K562 (cell line): ENCODE measurements at regions not wholly inside any gene's neighbourhood (a gene's known extent, or its start where the extent isn't known, plus 50 kb on each side); places are given as distances from the start of the nearest gene placed in this dataset.

ENCODE experiments used
- CBX8 ChIP-seq: fragments of 200-600 bp; sonication (generic); IDR thresholded peaks from 2 replicates; pipeline ENCODE4 v1.6.1; 2012; ENCODE audit warnings: borderline replicate concordance, mixed run types, low read depth, mild to moderate bottlenecking, moderate library complexity, mixed read lengths, low read length, control low read depth, inconsistent platforms; ENCODE audit not compliant: poor library complexity, severe bottlenecking; ENCODE audit errors: extremely low read depth
- CHD4 ChIP-seq: fragments of 200-600 bp; sonication (generic); IDR thresholded peaks from 3 replicates; pipeline ENCODE4 v1.6.1; 2012; ENCODE audit warnings: low read depth, mild to moderate bottlenecking, mixed read lengths, low read length, inconsistent platforms; ENCODE audit not compliant: insufficient read depth, insufficient replicate concordance, poor library complexity, severe bottlenecking
- GABPB2 ChIP-seq: fragments of 250-450 bp; sonication (Bioruptor Pico); conservative IDR thresholded peaks from 2 replicates; pipeline ENCODE4 v1.5.1; 2021; ENCODE audit warnings: mild to moderate bottlenecking
- HDAC1 ChIP-seq, 2 experiments: fragments of 450-650 bp; IDR thresholded peaks; 2 replicates each; pipeline ENCODE4 v1.6.1; 2016 to 2017; ENCODE audit warnings: inconsistent platforms in 1 of 2, mild to moderate bottlenecking in 1 of 2, moderate library complexity in 1 of 2
- JUND ChIP-seq, 2 experiments: IDR thresholded peaks; 2 replicates in 1 of 2; 3 replicates in 1 of 2; pipeline ENCODE4 v1.6.1; 2011; ENCODE audit warnings: borderline replicate concordance in 2 of 2, low read depth in 2 of 2, low read length in 2 of 2, improper control_type of control experiment in 1 of 2, missing biosample characterization in 1 of 2, missing genetic modification characterization in 1 of 2, missing genetic modification reagents in 1 of 2
- KAT8 ChIP-seq: fragments of 450-650 bp; IDR thresholded peaks from 2 replicates; pipeline ENCODE4 v1.6.1; 2016; ENCODE audit warnings: low read depth, mild to moderate bottlenecking
- KHSRP ChIP-seq: fragments of 450-650 bp; IDR thresholded peaks from 2 replicates; pipeline ENCODE4 v1.6.1; 2017
- MTA1 ChIP-seq: fragments of 450-650 bp; IDR thresholded peaks from 2 replicates; pipeline ENCODE4 v1.6.1; 2017; ENCODE audit warnings: borderline replicate concordance
- RAD51 ChIP-seq: fragments of 450-650 bp; IDR thresholded peaks from 2 replicates; pipeline ENCODE4 v1.7.1; 2016; ENCODE audit warnings: low read depth, mild to moderate bottlenecking, borderline replicate concordance
- RBM17 ChIP-seq: fragments of 200-400 bp; formaldehyde crosslinking; IDR thresholded peaks from 2 replicates; pipeline ENCODE4 v1.6.1; 2017; ENCODE audit warnings: low read depth, mild to moderate bottlenecking, low read length, borderline replicate concordance
- SAP30 ChIP-seq: fragments of 200-600 bp; sonication (generic); IDR thresholded peaks from 2 replicates; pipeline ENCODE4 v1.6.1; 2012; ENCODE audit warnings: borderline replicate concordance, low read depth, mild to moderate bottlenecking, moderate library complexity, low read length, control low read depth, inconsistent platforms; ENCODE audit not compliant: insufficient read depth, poor library complexity, severe bottlenecking
- SFPQ ChIP-seq: fragments of 200-400 bp; formaldehyde crosslinking; IDR thresholded peaks from 2 replicates; pipeline ENCODE4 v1.6.1; 2017; ENCODE audit warnings: mild to moderate bottlenecking, low read depth, low read length, moderate library complexity
- SMAD2 ChIP-seq: fragments of 150-350 bp; IDR thresholded peaks from 2 replicates; pipeline ENCODE4 v1.6.1; 2014; ENCODE audit warnings: low read depth, mild to moderate bottlenecking, low read length
- SMARCE1 ChIP-seq: fragments of 450-650 bp; IDR thresholded peaks from 2 replicates; pipeline ENCODE4 v1.7.1; 2016; ENCODE audit warnings: mild to moderate bottlenecking
- TSC22D4 ChIP-seq: fragments of 450-650 bp; IDR thresholded peaks from 2 replicates; pipeline ENCODE4 v1.6.1; 2016; ENCODE audit warnings: missing genetic modification characterization, missing biosample characterization, control low read depth
- ZBTB33 ChIP-seq: sonication (generic); formaldehyde crosslinking; IDR thresholded peaks from 2 replicates; pipeline ENCODE4 v1.8.1; 2023; ENCODE audit warnings: mild to moderate bottlenecking, missing genetic modification reagents
- ZNF232 ChIP-seq: sonication (generic); formaldehyde crosslinking; IDR thresholded peaks from 2 replicates; pipeline ENCODE4 v1.8.0; 2022; ENCODE audit warnings: mild to moderate bottlenecking, missing genetic modification reagents
- ZNF274 ChIP-seq: IDR thresholded peaks from 2 replicates; pipeline ENCODE4 v1.6.1; 2011; ENCODE audit warnings: low read depth, mild to moderate bottlenecking, low read length, moderate library complexity, borderline replicate concordance
- ZNF324 ChIP-seq: fragments of 250-450 bp; sonication (Bioruptor Pico); IDR thresholded peaks from 2 replicates; pipeline ENCODE4 v1.4.0; 2020; ENCODE audit warnings: mild to moderate bottlenecking
- TF ChIP-seq, protein P1 (sequence below), 2 experiments: fragments of 450-650 bp in 1 of 2; sonication (generic) in 1 of 2; formaldehyde crosslinking in 1 of 2; IDR thresholded peaks in 1 of 2; conservative IDR thresholded peaks in 1 of 2; 2 replicates each; pipeline versions ENCODE4 v1.6.1 to v1.8.1; 2016 to 2023; ENCODE audit warnings: mild to moderate bottlenecking in 2 of 2, moderate library complexity in 2 of 2, inconsistent platforms in 1 of 2, missing genetic modification reagents in 1 of 2
- TF ChIP-seq, protein P2 (sequence below): fragments of 250-450 bp; sonication (Bioruptor Pico); IDR thresholded peaks from 2 replicates; pipeline ENCODE4 v1.8.0; 2021; ENCODE audit warnings: moderate library complexity, mild to moderate bottlenecking, inconsistent platforms

- TF ChIP-seq JUND (IDR thresholded peaks at IDR 0.05; ENCODE audit: borderline replicate concordance, low read depth, low read length), result no peak
- TF ChIP-seq JUND (tag; IDR thresholded peaks at IDR 0.05; ENCODE audit: borderline replicate concordance, low read depth, low read length), result no peak
- TF ChIP-seq, protein P1, sequence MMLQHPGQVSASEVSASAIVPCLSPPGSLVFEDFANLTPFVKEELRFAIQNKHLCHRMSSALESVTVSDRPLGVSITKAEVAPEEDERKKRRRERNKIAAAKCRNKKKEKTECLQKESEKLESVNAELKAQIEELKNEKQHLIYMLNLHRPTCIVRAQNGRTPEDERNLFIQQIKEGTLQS (IDR thresholded peaks at IDR 0.05), result peak; percentile 41; the same call in 1 of the 2 replicates
- TF ChIP-seq, protein P1 (CRISPR knock-in tag; conservative IDR thresholded peaks at IDR 0.05), result no peak
- TF ChIP-seq RBM17, result no peak
- TF ChIP-seq SAP30, result no peak
- no peak for TF ChIP-seq CHD4
- TF ChIP-seq ZNF232 (CRISPR knock-in tag), result no peak
- no peak for TF ChIP-seq SFPQ
- TF ChIP-seq, protein P2, sequence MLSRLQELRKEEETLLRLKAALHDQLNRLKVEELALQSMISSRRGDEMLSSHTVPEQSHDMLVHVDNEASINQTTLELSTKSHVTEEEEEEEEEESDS (CRISPR knock-in tag), result no peak
- no peak for TF ChIP-seq HDAC1 (IDR thresholded peaks at IDR 0.05)
- no peak for TF ChIP-seq TSC22D4
- no peak for TF ChIP-seq ZNF274
- TF ChIP-seq RAD51, result no peak
- no peak for TF ChIP-seq KHSRP
- no peak for TF ChIP-seq CBX8
- no peak for TF ChIP-seq ZBTB33
- no peak for TF ChIP-seq MTA1
- TF ChIP-seq SMARCE1, result no peak
- no peak for TF ChIP-seq SMAD2
- TF ChIP-seq KAT8, result no peak
- no peak for TF ChIP-seq GABPB2 (CRISPR knock-in tag)
- no peak for TF ChIP-seq ZNF324
Measured at GRCh38 chr15:89399238-89400115, 64.9 kb upstream of the POLG start (continued).
